HG02970 (cell line): ENCODE measurements at regions not wholly inside any gene's neighbourhood (a gene's known extent, or its start where the extent isn't known, plus 50 kb on each side); places are given as distances from the start of the nearest gene placed in this dataset.
"Not testable (repeated sequence)": the region's sequence is repeated elsewhere in the genome, so short reads cannot be mapped to it uniquely, and the experiment has no call there.

Source experiments
- ATAC-seq: cut with Tn5 transposase; IDR thresholded peaks from one replicate; pipeline ENCODE4 v1.9.1; 2021; ENCODE audit warnings: mild to moderate bottlenecking, moderate library complexity, moderate number of reproducible peaks; ENCODE audit not compliant: unreplicated experiment, low FRiP score

GRCh38 chr7:24125765-24126164 lies 158.2 kb upstream of the NPY start:
- ATAC-seq = no peak

- no peak for ATAC-seq
Observed at GRCh38 chr7:24127930-24128329, 156.1 kb upstream of the NPY start.

DNA sequence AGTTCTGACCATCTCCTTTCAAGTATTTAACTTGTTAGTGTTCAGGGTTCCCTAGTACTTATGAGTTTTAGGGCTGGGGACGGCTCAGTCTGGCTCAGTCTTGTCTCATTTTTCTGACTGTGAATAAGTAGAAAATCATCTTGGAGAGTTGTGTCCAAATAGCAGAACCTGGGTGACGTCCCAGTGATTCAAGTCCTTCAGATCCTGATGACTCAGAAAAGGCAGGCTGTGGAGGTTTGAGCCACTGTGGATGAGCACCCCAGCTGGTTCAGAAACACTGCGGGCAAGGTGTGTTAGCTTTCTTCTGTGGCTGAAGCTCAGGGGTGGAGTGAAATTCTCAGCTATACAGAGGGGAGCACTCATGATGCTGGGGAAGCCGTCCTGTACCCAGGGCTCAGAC lies 154.4 kb upstream of the NPY start:
- ATAC-seq = no peak

DNA sequence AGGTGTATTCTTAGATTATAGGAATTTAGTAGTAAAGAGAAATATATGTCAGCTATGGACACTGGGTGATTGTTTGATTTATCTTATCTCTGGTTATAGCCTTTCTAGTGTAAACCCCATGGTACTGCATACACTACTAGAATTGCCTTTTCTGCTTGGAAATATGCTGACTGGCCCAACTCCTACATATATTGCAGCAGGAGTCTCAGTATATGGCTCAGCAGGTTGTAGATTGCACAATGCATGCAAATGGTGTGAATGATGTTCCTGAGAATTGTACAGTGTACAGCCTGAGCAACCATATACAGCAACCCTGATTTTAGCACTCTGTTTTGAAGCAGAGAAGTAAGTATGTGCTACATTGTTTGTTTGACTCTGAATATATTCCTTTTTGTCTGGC lies 153.4 kb upstream of the NPY start:
- no peak for ATAC-seq

DNA sequence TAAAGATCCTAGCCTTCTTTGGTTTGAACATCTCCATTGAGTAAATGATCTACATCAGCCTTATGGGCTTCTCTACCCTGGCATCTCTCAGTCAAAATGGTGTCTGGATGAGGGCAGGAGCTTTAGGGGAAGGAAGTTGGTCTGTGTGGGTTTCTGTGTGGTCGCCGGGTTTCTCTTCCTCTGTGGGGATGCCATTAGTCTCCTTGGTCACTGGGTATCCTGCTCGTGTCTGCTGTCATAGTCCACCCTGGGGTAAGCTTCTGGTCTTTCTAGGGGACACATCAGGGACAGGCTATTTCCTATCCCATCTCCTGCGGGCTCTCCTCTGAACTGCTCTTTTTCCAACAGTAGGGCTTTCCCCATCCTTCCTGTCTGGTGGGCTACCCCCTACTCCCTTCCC lies 150.3 kb upstream of the NPY start:
- no peak for ATAC-seq

DNA sequence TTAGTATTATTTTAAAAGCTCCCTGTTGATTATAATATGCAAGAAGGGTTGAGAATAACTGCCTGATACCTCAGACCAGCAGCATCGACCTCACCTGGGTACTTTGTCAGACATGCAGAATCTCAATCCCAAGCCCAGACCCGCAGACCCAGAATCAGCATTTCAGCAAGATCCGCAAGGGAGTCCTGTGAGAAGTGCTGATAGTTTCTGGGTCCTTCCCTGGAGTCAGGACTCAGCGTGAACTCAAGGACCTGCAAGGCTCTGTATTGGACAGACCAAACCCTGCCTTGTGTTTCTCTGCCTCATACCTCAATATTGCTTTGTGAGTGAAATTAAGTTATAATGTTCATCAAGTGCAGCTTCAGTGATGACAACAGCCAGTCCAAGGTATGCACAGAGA lies 149.5 kb upstream of the NPY start:
- no peak for ATAC-seq

DNA sequence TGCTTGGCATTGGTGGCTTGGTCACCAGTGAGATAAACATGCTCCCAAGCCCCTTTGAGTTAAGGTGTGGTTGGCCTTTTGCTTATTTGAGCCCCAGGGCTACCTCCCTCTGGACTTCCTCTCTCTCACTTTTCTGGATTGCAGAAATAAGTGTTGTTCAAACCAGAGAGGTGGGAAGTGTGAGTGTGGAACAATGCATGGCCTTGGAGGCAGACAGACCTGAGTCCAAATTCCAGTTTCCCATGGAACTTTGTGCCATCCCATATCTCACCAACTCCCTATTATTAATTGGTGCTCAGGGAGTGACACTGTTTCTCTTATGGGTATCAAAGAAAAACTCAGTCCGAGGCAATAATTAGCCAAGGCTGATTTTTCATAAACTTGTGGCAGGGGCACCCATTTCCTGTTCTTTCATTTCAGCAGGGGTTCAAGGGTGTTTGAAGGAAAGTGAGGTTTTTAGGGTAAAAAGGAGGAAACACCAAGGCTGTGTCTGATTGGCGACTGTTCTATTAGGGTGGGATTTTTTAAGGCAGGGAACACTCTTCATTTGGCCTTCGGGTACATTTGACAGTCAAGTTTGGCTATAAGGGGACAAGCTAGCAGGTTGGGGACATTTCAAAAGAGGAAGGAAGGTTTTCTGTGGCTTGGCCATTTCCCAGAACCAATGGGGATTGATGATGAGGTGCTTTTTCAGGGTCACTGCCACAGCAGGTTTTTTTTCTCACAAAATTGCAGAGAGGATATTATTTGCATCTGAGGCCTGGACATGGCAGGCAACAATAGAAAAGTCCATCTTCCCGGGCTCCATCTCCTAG lies 148.8 kb upstream of the NPY start:
- peak; percentile 56 for ATAC-seq

GRCh38 chr7:24137338-24137737 lies 146.7 kb upstream of the NPY start:
- no peak for ATAC-seq

DNA sequence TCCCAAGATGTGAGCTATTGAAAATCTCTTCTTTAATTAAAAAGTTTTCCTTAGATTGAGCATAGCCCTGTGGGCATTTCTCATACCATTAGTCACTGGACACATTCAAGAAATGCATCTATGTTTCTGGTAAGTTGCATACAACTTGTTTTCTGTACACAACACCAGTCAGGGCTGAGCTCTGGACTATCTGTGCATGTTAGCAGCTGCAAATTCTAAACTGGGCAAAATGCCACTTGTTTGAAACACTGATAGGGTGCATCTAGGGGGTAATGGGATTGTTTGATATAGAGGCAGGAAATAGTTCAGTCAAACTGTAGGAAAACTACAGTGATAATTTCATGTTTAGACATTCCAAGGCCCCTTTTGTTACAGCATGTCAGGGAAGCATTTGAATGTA lies 145.6 kb upstream of the NPY start:
- no peak for ATAC-seq

DNA sequence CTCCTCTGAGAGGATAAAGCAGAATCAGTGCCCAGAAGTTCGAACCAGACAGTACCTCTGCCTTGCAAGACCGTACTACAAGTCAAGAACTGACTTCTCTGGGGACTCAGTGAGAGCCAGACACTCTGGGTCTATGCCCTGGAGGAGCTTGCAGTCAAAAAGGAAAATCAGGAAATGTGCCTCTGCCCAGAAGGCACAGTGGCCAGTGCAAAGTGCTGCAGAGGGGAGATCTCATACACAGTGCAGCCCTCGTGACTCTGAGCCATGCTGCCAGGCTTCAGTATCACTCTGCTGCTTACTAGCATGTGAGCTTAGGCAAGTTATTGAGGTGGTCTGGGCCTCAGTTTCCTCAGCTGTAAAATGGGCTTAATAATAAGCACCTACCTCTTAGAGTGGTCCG lies 144.0 kb upstream of the NPY start:
- no peak for ATAC-seq

- no peak for ATAC-seq
Observed at GRCh38 chr7:24141874-24142509, 142.0 kb upstream of the NPY start.

DNA sequence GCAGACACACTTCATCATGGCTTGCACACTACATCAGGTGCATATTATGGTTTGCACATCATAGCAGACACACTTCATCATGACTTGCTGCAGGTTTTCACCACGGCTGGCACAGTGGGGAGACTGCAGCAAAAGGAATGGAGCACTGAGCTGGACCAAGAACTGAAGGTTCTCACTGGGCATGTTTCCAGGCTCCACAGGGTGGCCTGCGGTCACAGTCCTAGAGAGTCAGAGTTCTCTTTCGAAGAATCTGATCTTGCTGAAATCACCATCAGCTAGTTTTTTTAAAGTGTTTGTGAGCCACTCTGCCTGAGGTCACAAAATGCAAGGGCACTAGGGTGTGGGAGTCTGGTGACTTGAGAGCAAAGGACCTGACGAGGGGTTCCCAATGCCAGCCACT lies 140.4 kb upstream of the NPY start:
- no peak for ATAC-seq

DNA sequence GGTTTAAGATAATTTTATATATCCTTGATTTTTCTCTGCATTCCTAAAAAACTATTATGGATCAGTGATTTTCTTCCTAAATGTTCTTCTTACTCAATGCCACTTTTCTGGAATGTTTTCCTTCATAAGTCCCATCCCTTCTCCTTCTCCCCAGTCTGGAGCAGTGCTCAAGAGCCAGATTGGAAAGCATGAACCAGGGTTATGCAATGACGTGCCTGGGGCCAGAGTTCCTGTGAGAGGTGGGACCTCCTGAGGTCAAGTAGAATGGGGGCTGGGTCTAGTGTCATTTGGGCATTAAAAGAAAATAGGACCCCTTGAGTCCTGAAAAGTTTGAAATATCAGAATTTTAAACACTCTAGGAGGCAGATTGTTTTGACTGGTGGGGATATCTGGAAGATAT lies 132.0 kb upstream of the NPY start:
- no peak for ATAC-seq

DNA sequence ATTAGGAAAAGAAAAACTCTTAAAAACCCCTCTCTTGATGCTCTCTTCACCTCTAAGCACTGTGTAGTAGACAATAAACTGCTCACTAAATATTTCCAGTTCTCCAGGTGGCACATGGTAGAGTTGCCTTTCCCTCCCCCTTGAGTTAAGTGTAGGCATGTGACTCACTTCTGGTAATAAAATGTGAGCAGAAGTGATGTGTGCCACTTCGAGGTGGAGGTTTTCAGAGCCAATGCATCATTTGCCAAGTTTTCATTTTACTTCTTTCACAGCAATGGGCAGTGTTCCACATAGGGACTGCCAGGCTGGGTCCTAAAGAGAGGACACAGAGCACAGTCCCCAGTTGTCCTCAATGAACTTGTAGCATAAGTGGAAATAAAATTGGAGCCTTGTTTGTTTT lies 131.6 kb upstream of the NPY start:
- no peak for ATAC-seq

GRCh38 chr7:24152877-24153472 lies 131.0 kb upstream of the NPY start:
- ATAC-seq = no peak

- ATAC-seq = no peak
Observed at GRCh38 chr7:24157666-24158065, 126.3 kb upstream of the NPY start.

GRCh38 chr7:24158975-24159374 lies 125.0 kb upstream of the NPY start:
- ATAC-seq = no peak

- ATAC-seq = no peak
Observed at GRCh38 chr7:24164401-24164800, 119.6 kb upstream of the NPY start.

- ATAC-seq = no peak
Observed at GRCh38 chr7:24169077-24169624, 114.8 kb upstream of the NPY start.

DNA sequence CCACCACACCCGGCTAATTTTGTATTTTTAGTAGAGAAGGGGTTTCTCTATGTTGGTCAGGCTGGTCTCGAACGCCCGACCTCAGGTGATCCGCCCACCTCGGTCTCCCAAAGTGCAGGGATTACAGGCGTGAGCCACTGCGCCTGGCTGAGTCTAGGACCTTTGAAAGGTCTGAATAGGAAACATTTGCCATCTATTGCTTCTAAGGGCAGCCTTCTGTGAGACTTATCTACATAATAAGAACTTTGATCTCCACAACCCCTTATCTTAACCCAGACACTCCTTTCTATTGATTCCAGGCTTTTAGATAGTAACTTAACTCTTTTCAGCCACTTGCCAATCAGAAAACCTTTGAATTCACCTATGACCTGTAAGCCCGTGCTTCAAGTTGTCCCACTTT lies 112.0 kb upstream of the NPY start:
- ATAC-seq = not testable (repeated sequence)

DNA sequence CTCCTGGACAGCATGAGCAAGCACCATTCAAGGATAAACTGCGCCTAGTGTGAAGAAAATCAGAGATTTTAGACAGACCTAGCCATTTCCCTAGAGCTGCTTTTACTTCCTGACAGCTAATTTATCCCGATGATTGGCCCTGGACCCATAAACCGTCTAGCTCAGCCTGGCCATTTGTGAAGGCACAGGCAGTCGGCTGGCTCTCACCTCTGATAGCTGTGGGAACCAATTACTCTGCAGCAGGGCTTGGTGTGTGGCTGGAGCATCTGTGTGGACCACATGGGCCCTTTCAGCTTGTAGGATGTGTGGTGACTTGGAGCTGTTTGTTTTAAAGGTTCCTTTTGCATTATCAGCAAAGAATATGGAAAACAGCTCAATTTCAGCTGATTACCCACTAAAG lies 111.1 kb upstream of the NPY start:
- ATAC-seq = no peak

DNA sequence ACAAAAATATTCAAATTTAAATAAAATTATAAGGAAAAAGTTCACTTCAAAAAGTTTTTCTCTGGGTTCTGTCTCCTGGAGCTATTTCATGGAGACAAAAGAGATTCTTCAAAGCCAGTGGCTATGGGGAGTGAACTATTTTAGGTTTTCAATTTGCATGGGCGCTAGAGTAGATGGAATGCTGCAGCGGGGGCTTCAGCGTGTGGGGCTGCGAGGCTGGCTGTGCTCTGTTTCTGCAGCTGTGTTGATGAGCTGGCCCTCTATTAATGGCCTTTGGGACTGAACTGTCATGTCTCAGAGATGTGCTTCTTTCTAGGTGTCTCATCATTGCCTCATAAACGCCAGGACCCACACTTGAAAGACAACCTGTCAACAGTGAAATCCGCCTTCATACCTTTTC lies 108.4 kb upstream of the NPY start:
- ATAC-seq = no peak
